ENCODE measurements at regions not wholly inside any gene's neighbourhood (a gene's known extent, or its start where the extent isn't known, plus 50 kb on each side); places are given as distances from the start of the nearest gene placed in this dataset.

GRCh38 chr18:45218436-45218835 lies 396.8 kb upstream of the SLC14A2 start:
- TF ChIP-seq CTCF (IDR thresholded peaks at IDR 0.05) (no peak), POLR2A (IDR thresholded peaks at IDR 0.05) (no peak), EP300 (IDR thresholded peaks at IDR 0.05) (no peak)

All from ovary (tissue), 3 donors.